ENCODE measurements at regions not wholly inside any gene's neighbourhood (a gene's known extent, or its start where the extent isn't known, plus 50 kb on each side); places are given as distances from the start of the nearest gene placed in this dataset.

DNA sequence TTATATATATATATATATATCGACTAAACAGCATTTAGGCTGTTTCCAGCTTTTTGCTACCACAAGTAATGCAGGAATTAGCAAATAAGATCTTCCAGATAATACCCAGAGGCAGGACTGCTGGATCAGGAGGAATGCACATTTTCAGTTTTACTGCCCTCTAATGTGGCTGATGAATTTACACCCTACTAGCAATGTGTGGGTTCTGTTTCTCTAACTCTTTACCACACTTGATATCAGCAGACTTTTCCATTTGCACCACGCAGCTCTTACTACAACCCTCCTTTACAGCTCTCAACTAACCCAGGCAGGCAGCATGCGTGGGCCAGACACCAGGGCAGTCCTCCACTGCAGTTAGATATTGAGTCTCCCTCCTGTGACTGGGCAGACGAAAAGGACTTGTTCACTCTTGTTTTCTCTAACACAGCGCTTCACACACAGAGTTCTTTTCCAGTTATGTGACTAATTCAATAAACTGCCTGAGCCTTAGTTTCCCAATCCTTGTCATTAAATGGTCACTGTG lies 67.7 kb downstream of the IGLL5 start:
- TF ChIP-seq, protein P1, sequence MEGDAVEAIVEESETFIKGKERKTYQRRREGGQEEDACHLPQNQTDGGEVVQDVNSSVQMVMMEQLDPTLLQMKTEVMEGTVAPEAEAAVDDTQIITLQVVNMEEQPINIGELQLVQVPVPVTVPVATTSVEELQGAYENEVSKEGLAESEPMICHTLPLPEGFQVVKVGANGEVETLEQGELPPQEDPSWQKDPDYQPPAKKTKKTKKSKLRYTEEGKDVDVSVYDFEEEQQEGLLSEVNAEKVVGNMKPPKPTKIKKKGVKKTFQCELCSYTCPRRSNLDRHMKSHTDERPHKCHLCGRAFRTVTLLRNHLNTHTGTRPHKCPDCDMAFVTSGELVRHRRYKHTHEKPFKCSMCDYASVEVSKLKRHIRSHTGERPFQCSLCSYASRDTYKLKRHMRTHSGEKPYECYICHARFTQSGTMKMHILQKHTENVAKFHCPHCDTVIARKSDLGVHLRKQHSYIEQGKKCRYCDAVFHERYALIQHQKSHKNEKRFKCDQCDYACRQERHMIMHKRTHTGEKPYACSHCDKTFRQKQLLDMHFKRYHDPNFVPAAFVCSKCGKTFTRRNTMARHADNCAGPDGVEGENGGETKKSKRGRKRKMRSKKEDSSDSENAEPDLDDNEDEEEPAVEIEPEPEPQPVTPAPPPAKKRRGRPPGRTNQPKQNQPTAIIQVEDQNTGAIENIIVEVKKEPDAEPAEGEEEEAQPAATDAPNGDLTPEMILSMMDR (IDR thresholded peaks at IDR 0.05; ENCODE audit: extremely low read depth, missing control alignments), result no peak
- peak; percentile 1 for DNase-seq (ENCODE audit: low spot score)

DNA sequence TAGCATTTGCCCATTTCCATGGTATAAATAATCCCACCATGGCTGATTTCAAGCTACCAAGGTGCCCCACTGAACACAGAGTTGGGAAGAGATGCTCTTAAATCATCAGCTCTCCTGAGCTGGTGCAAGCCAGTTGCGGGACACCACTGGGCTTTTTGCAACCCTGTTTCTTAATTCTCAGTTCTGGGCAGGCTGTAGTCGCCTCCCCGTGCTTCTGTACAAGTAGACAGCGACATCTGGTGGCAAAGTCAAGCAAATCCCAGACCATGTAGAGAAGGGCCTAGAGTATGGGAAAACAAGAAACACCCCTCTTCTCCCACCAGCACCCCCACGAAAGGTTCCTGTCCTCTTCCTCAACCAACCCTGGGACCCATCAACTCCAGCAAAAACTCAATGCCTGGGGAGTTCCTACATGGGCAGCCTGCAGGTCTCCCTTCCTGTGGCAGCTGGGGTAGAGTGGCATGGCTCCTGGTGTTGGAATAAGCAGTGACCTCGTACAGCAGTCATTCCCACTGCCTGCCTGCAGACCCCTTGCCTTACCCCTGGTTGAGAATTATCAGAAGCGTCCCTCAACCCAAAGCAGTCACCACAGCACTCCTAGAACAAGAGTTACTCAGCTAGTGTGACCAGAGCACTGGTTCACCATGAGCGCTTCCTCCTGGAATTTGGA lies 68.4 kb downstream of the IGLL5 start:
- DNase-seq (ENCODE audit: low spot score), result peak; percentile 70
- TF ChIP-seq, protein P1 (IDR thresholded peaks at IDR 0.05; ENCODE audit: extremely low read depth, missing control alignments), result peak; percentile 78

DNA sequence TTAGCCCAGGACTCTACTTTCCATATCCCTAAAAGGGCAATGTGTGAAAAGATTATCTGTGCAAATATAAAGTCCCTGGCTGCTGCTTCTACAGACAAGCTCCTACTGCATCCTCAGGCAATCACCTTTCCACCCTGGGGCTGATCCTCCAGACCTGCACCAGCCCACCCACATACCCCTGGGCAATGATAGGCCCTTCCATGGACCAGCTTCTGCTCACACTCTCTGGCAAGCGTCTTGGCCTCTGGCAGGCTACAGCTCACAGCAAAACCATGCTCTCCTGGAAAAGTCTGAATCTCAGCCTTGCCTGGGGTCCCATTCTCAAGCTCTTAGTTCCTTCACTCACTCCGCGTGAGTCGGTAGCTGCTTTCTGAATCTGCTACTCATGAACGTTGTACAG lies 69.5 kb downstream of the IGLL5 start:
- DNase-seq (ENCODE audit: low spot score), result peak; percentile 0
- TF ChIP-seq, protein P1 (IDR thresholded peaks at IDR 0.05; ENCODE audit: extremely low read depth, missing control alignments), result no peak

DNA sequence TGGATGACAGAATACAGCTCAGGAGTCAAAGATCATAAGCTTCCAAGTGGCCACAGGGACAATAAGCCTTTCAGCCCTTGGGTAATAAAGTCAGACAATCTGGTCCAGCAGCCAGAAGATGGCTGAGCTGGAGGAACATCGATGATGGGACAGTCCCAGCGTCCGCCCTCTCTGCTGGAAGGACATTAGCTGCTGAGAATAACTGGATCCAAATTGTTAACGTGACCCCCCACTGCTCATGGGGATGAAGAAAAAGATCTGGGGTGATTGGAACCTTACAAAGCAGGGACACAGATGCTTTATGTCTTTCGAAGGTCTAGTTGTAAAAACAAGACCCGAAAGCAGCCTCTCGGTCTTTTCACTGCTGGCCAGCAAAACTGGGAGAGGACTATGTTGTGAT lies 71.0 kb downstream of the IGLL5 start:
- DNase-seq (ENCODE audit: low spot score), result no peak
- TF ChIP-seq, protein P1 (IDR thresholded peaks at IDR 0.05; ENCODE audit: extremely low read depth, missing control alignments), result no peak

DNA sequence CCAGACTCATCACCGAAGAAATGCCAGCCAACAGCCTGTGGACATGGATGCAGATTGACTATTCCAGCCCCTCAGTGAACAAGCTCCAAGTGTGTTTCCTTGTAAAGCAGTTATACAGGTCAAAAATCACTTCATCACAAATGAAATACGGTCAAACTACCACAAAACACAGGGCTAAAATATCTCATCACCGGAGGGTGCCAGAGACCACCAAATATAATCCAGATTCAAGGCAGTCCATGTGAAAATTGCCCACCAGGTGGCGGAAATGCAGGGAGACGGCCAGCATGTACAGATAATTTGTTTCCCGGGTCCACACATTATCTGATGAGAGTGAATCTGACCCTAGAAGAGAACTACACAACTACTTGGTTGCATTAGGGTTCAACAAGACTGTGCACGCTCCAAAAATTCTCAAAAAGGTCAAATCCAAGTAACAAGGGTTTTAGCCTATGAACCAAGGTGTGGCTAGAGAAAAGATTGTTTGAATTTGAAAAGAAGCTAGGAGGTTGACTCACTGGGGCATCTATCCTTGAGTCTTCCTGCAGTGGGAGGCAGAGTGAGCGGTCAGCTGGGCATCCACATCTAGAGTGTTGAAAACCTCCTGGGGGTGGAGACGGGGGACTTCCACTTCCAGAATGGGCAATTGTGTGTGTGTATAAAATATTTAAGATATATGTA lies 71.7 kb downstream of the IGLL5 start:
- TF ChIP-seq, protein P1 (IDR thresholded peaks at IDR 0.05; ENCODE audit: extremely low read depth, missing control alignments), result peak; percentile 97
- DNase-seq (ENCODE audit: low spot score), result peak; percentile 57

DNA sequence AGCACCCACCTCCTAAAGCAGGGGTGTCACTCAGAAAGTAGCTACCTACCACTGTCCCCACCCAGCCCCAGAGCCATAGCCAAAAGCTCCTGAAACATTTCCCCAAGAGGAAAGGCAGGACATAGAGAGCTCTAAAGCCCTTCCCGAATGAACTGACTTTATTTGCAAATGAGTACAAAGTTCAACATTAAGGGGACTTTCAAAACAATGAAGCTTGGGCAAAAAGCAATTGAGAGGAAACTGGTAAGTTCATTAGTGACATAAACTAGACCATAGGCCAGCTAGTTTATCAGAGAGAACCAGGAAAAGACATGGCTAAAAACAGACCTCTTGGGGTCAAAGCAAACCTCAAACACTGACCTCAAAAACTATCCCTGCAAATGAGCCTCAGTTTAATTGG lies 72.7 kb downstream of the IGLL5 start:
- TF ChIP-seq, protein P1 (IDR thresholded peaks at IDR 0.05; ENCODE audit: extremely low read depth, missing control alignments), result no peak
- DNase-seq (ENCODE audit: low spot score), result no peak

DNA sequence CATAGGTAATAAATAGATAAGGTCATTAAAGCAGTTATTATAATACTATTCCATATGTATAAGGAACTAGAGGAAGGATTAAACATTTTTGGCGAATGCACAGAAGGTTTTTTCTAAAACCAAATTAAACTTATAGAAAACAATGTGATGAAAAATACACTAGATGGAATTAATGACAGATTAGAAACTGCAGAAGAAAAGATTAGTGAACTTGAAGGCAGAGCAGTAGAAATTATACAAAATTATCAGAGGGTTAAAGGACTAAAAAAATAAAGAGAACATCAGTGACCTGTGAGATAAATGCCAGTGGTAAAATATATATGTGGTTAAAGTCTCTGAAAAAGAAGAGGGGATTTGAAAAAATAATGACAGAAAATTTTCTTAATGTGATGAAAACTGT lies 74.0 kb downstream of the IGLL5 start:
- no peak for DNase-seq (ENCODE audit: low spot score)
- TF ChIP-seq, protein P1 (IDR thresholded peaks at IDR 0.05; ENCODE audit: extremely low read depth, missing control alignments), result no peak
